ENCODE measurements at regions not wholly inside any gene's neighbourhood (a gene's known extent, or its start where the extent isn't known, plus 50 kb on each side); places are given as distances from the start of the nearest gene placed in this dataset.

- DNase-seq (ENCODE audit: low read depth in 2 of 2), result no peak
Observed at GRCh38 chr20:60316476-60317158, 358.4 kb downstream of the CDH26 start.

GRCh38 chr20:60317401-60317800 lies 359.2 kb downstream of the CDH26 start:
- no peak for DNase-seq (ENCODE audit: low read depth in 2 of 2)

- DNase-seq (ENCODE audit: low read depth in 2 of 2), result no peak
Observed at GRCh38 chr20:60321601-60322000, 363.4 kb downstream of the CDH26 start.

- DNase-seq (ENCODE audit: low read depth in 2 of 2), result no peak
Observed at GRCh38 chr20:60326821-60327220, 368.6 kb downstream of the CDH26 start.

- DNase-seq (ENCODE audit: low read depth in 2 of 2), result no peak
Observed at GRCh38 chr20:60327971-60328660, 369.9 kb downstream of the CDH26 start.

- DNase-seq (ENCODE audit: low read depth in 2 of 2), result no peak
Observed at GRCh38 chr20:60330461-60330860, 372.2 kb downstream of the CDH26 start.

- DNase-seq (ENCODE audit: low read depth in 2 of 2), result no peak
Observed at GRCh38 chr20:60331688-60332300, 373.6 kb downstream of the CDH26 start.

GRCh38 chr20:60332523-60332922 lies 374.3 kb downstream of the CDH26 start:
- DNase-seq (ENCODE audit: low read depth in 2 of 2), result no peak

GRCh38 chr20:60334911-60335310 lies 376.7 kb downstream of the CDH26 start:
- DNase-seq (ENCODE audit: low read depth in 2 of 2), result no peak

GRCh38 chr20:60338556-60338955 lies 380.3 kb downstream of the CDH26 start:
- no peak for DNase-seq (ENCODE audit: low read depth in 2 of 2)

- no peak for DNase-seq (ENCODE audit: low read depth in 2 of 2)
Observed at GRCh38 chr20:60339738-60340137, 381.5 kb downstream of the CDH26 start.

GRCh38 chr20:60340232-60340631 lies 382.0 kb downstream of the CDH26 start:
- no peak for DNase-seq (ENCODE audit: low read depth in 2 of 2)

- DNase-seq (ENCODE audit: low read depth in 2 of 2), result no peak
Observed at GRCh38 chr20:60341062-60341461, 382.8 kb downstream of the CDH26 start.

- no peak for DNase-seq (ENCODE audit: low read depth in 2 of 2)
Observed at GRCh38 chr20:60345106-60345505, 386.9 kb downstream of the CDH26 start.

GRCh38 chr20:60349418-60349817 lies 391.2 kb downstream of the CDH26 start:
- no peak for DNase-seq (ENCODE audit: low read depth in 2 of 2)

- DNase-seq (ENCODE audit: low read depth in 2 of 2), result no peak
Observed at GRCh38 chr20:60352017-60352416, 393.8 kb downstream of the CDH26 start.

- no peak for DNase-seq (ENCODE audit: low read depth in 2 of 2)
Observed at GRCh38 chr20:60352596-60352995, 394.4 kb downstream of the CDH26 start.

- no peak for DNase-seq (ENCODE audit: low read depth in 2 of 2)
Observed at GRCh38 chr20:60354024-60354580, 395.9 kb downstream of the CDH26 start.

GRCh38 chr20:60358101-60358500 lies 399.9 kb downstream of the CDH26 start:
- DNase-seq (ENCODE audit: low read depth in 2 of 2), result no peak

GRCh38 chr20:60359010-60359409 lies 400.8 kb downstream of the CDH26 start:
- no peak for DNase-seq (ENCODE audit: low read depth in 2 of 2)

- DNase-seq (ENCODE audit: low read depth in 2 of 2), result no peak
Observed at GRCh38 chr20:60361761-60362395, 403.7 kb downstream of the CDH26 start.

GRCh38 chr20:60362531-60362930 lies 404.3 kb downstream of the CDH26 start:
- no peak for DNase-seq (ENCODE audit: low read depth in 2 of 2)

Data from stimulated activated CD8-positive, alpha-beta memory T cell treated with anti-CD3 and anti-CD28 coated beads, Interleukin-2, amount 100 ng/mL, for 48 hours (primary cell).